ENCODE measurements at regions not wholly inside any gene's neighbourhood (a gene's known extent, or its start where the extent isn't known, plus 50 kb on each side); places are given as distances from the start of the nearest gene placed in this dataset.

DNA sequence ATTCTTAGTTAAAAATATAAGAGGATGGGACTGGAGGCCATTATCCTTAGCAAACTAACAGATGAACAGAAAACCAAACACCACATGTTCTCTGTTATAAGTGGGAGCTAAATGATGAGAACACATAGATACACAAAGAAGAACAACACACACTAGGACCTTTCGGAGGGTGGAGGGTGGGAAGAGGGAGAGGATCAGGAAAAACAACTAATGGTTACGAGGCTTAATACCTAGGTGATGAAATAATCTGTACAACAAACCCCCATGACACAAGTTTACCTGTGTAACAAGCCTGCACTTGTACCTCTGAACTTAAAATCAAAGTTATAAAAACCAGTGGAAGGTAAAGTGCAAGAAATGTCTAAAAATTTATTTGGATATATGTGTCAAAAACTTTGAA, 1047.4 kb upstream of the C9orf72 start:
- no peak for DNase-seq (ENCODE audit: low spot score)

GRCh38 chr9:28624771-28625170, 1051.5 kb upstream of the C9orf72 start:
- DNase-seq (ENCODE audit: low spot score): no peak

DNA sequence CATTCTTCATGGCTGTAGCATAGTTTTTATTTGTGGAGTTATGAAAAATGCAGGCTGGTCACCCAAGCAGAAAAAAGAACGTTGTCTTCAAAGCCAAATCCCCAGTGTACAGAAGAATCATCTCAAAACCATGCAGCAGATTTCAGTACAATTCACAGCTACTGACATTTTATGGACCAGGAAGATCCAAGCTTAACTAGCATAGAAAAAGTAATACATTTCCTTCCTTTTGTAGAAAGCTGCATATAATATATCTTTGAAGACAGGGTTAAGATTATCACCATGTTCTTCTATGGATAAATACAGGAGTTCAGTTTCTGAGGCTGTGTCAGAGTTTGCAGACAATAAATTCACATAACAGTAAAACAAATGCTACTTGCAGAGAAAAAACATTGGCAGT, 1054.8 kb upstream of the C9orf72 start:
- DNase-seq (ENCODE audit: low spot score): no peak

- no peak for DNase-seq (ENCODE audit: low spot score)
Measured at GRCh38 chr9:28648723-28649122, 1075.4 kb upstream of the C9orf72 start.

- DNase-seq (ENCODE audit: low spot score): no peak
Measured at GRCh38 chr9:28650327-28650726, 1077.0 kb upstream of the C9orf72 start.

DNA sequence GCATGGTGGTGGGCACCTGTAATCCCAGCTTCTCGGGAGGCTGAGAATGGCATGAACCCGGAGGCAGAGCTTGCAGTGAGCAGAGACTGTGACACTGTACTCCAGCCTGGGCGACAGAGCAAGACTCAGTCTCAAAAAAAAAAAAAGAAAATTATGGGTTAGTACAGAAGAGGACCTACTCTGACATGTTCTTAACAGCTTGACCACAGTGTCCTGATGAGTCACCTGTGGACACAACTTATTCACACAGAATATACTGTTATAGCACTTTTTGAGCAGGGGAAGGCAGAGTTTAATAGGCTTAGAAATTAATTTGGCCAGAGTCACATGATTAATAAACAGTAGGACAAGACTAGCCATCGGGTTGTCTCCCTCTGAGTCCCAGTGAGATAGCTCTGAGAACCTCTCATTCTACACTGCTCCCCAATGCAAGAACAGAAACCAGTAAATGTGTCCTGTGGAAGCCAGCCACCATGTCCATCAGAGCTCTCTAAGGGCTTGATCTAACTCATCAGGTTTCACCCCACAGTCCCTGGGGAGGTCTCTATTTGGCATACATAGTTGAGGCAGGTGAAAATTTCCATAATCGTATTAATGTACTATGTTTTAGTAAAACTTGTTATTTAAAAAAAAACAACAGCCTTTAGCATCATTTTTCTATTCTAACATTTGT, 1077.9 kb upstream of the C9orf72 start:
- DNase-seq (ENCODE audit: low spot score): no peak

- DNase-seq (ENCODE audit: low spot score): no peak
Measured at GRCh38 chr9:28653216-28653615, 1079.9 kb upstream of the C9orf72 start.

DNA sequence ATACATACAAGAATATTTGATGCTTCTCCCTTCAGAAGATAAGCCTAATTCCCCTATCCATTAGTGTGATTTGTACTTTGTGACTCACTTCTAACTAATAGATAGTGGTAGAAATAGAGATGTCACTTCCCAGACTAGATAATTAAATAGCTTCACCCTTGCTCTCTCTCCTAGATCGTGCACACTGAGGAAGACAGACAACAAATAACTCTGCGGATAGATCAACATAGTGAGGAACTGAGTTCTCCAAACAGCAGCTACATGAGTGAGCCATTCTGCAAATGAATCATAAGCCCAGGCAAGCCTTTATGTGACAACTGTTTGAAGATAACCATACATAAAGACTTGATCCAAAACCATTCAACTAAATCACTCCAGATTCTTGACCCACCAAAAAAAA, 1083.4 kb upstream of the C9orf72 start:
- DNase-seq (ENCODE audit: low spot score): no peak

GRCh38 chr9:28661853-28662252, 1088.6 kb upstream of the C9orf72 start:
- DNase-seq (ENCODE audit: low spot score): no peak

DNA sequence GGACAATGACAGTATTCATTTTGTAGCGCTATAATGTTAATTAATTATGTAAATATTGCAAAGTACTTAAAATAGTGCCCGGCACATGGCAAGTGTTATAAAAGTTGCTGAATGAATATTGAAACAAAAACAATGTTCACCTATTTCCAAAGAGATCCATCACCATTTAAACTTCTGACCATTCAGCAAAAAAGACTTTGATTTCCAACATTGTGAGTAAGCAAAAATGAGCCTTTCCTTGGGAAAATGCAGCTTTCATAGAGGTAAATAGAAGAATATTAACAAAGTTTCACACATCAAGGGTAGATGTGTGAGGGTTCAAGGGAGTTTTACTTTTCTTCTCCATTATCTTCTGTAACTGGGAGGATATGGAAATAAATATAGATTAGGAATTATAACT, 1089.4 kb upstream of the C9orf72 start:
- DNase-seq (ENCODE audit: low spot score): no peak

GRCh38 chr9:28668158-28668557, 1094.9 kb upstream of the C9orf72 start:
- no peak for DNase-seq (ENCODE audit: low spot score)

DNA sequence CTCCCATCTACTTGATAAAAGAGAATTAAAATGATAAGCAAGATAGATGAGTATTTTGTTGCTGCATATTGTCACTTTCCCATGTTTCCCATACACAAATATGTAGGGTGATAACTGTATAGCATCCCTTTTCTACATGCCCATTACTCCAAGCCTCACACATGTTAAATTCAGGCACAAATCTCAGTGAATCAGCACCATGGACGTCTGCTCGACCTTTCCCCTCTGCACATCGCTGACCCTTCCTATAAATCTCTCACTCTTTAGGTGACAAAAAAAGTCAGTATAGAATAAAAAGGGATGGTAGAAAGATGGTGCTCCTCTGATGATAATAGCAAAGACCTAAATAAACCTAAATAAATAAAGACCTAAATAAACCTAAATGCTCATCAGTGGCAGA, 1097.7 kb upstream of the C9orf72 start:
- no peak for DNase-seq (ENCODE audit: low spot score)

DNA sequence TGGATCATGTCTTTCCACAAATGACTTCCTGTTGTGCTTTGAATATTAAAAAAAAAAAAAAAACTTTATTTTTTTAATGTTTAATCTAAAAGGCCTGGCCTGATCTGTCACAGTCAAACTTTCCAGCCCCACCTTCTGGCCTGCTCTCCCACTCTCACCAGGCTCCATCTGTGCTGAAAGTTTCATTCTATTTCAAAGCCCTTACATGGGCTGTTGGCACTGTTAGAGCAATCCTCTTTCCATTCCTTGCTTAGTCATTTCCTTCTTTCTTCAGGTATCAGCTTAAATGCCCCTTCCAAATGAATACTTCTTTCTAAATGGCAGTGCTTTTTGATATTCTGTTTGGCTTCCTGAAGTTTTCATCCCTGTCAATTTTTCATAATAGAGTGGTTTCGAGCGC, 1104.8 kb upstream of the C9orf72 start:
- no peak for DNase-seq (ENCODE audit: low spot score)

GRCh38 chr9:28688172-28688571, 1114.9 kb upstream of the C9orf72 start:
- DNase-seq (ENCODE audit: low spot score): no peak

GRCh38 chr9:28692012-28692411, 1118.7 kb upstream of the C9orf72 start:
- no peak for DNase-seq (ENCODE audit: low spot score)

DNA sequence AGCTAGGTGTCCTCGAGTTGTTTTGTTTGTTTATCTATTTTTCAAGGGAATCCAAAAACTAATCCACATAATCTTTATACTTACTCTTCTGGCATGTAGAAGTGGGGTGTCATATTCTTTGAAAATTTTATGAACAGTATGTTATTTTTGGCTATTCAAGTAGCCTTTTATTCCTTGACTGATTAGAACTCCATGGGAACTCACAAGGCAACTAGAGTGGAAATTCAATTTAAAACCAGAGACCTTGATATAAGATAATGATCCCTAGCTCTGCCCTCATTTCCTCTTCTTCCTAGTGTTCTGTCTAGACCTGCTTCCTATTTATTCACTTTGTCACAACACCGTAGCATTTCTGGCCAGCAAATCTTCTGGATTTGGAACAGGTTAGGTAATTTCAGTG, 1123.7 kb upstream of the C9orf72 start:
- DNase-seq (ENCODE audit: low spot score): no peak

- no peak for DNase-seq (ENCODE audit: low spot score)
Measured at GRCh38 chr9:28699632-28700031, 1126.4 kb upstream of the C9orf72 start.

DNA sequence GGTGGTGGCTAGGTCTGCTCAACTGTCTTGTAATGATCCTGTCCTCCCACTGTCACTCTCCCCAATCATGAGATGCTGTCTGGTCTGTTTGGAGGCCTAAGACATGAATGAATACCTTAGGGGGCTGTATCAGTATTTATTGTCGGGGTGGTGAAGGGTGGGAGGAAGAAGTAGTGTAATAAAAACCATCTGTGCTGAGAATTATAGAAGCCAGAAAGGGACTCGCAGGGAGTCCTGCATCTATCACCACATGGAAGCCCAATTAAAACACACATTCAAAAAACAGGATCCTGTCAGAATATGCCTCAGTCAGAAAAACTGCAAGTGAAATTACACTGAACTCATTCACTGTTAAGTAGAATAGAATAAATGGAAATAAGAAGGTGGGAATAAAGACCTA, 1134.3 kb upstream of the C9orf72 start:
- DNase-seq (ENCODE audit: low spot score): no peak

DNA sequence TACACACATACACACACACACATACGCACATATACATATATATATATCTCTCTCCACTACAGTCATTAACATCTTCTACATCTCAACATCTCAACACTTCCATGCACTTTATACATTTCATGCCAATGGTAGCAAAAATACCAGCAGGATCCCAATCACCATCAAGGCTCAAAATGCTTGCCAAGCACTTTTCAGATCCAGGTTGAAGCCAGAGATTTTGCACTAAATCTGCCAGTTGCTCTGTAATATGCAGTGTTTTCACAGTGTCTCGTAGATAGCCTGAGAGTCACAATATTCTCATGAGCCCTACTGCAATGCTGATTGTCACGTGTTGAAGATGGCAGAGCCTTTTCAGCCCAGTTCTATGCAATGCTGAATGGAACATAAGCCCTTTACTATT, 1140.9 kb upstream of the C9orf72 start:
- no peak for DNase-seq (ENCODE audit: low spot score)

DNA sequence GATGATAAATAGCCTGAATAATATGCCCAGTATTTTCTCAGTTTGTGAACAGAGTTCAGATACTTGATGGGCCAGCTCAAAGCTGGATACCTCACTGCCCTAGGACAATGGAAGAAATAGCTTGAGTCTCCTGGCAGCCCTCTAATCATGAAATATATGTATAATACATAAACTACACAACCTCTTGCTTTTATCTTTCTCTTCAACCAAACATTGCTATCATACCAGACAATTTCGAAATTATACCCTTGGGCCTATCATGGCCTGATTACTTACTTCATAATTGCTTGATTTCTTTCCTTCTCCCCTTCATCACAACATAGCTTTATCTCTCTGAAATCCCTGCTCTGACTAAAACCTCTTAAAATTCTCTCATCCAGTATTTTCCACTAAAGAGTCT, 1144.9 kb upstream of the C9orf72 start:
- no peak for DNase-seq (ENCODE audit: low spot score)

- DNase-seq (ENCODE audit: low spot score): no peak
Measured at GRCh38 chr9:28720746-28721145, 1147.5 kb upstream of the C9orf72 start.

DNA sequence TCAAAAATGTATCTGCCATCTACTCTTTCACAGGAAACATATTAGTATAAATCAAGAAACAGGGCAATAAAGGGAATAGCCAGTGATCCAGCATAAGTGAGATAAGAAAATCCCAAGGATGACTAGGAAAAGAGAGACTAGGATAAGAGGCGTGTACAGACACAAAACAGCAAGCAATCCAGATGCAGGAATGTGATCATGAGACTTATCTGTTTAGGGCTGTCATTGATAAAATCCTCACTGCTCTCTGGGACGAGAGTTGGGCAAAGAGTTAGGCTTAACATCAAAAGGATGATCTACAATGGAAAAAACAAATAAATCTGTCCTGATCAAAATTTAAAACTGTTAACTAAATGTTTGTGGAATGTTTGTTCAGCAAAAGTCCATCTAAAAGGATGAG, 1156.8 kb upstream of the C9orf72 start:
- DNase-seq (ENCODE audit: low spot score): no peak

- DNase-seq (ENCODE audit: low spot score): no peak
Measured at GRCh38 chr9:28735738-28736342, 1162.6 kb upstream of the C9orf72 start.

DNA sequence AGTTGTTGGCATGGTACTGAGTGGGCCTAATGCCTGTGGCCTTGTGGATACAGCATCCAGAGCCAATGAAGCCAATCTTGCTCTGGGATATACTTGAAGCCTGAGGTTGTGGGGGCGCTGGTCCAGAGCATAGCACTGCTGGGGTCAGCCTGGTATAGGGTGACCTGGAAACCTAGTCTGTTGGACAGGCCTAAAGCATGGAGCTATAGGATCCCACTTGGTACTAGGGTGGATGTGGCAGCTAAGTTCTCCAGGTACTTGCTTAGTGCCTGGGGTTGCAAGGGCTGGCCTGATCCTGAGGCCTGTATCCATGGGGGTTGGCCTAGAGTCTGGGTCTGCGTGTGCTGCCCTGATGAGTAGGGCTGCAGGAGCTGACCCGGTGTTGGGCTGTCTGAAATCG, 1168.2 kb upstream of the C9orf72 start:
- DNase-seq (ENCODE audit: low spot score): no peak
